K562 (cell line): ENCODE measurements at regions not wholly inside any gene's neighbourhood (a gene's known extent, or its start where the extent isn't known, plus 50 kb on each side); places are given as distances from the start of the nearest gene placed in this dataset.

Experiments used
- ATAC-seq: fragments of 200-7000 bp; cut with Tn5 transposase; 3 replicates; pipeline ENCODE4 v1.9.1; 2020; ENCODE audit warnings: moderate library complexity
- BruUV-seq: library from RNA; stranded (reverse); fragments of 400-500 nt; replicated peaks from 2 replicates; lab custom pipeline; 2021; lab: Mats Ljungman, UMichigan
- CTCF ChIA-PET: fragments of 300-600 bp; formaldehyde crosslinking; extraction: SDS; loops from one replicate; lab custom pipeline; 2021; ENCODE audit warnings: low intra/inter-chr PET ratio; lab: Yijun Ruan, JAX
- POLR2A ChIA-PET: fragments of 300-600, 350-650 bp; sonication (Branson Sonifier 250); formaldehyde crosslinking; extraction: SDS; loops from one replicate; lab custom pipeline; 2021; ENCODE audit warnings: antibody characterized with exemption, inconsistent platforms; lab: Yijun Ruan, JAX
- DNase-seq, 4 experiments: peaks; one replicate each; pipeline versions ENCODE4 v3.0.0 to v3.0.0-alpha.2; 2011 to 2018; ENCODE audit warnings: low spot score in 3 of 4, mixed read lengths in 3 of 4; ENCODE audit errors: extremely low read depth in 1 of 4
- FAIRE-seq: peaks from 2 replicates; lab custom pipeline; 2011; peaks lifted over from hg19 to GRCh38; lab: Jason Lieb, UNC
- H2AFZ ChIP-seq: 2 replicates; pipeline ENCODE4 v1.6.0; 2011; ENCODE audit warnings: low read depth, low read length, control low read depth, inconsistent platforms
- H3K27ac ChIP-seq: fragments of 200-600 bp; 3 replicates; pipeline ENCODE4 v1.8.0; 2011; ENCODE audit warnings: low read depth, mild to moderate bottlenecking, control low read depth, inconsistent platforms, low read length, moderate library complexity, mixed read lengths; ENCODE audit errors: extremely low read depth
- H3K27me3 ChIP-seq, 2 experiments: fragments of 300-600 bp in 1 of 2; 2 replicates in 1 of 2; 3 replicates in 1 of 2; pipeline versions ENCODE4 v1.6.0 to v1.8.0; 2011; ENCODE audit warnings: inconsistent platforms in 2 of 2, low read length in 2 of 2, mild to moderate bottlenecking in 1 of 2, mixed read lengths in 1 of 2, moderate library complexity in 1 of 2; ENCODE audit not compliant: control insufficient read depth in 2 of 2, insufficient read depth in 2 of 2
- H3K36me3 ChIP-seq: fragments of 300-600 bp; 3 replicates; pipeline ENCODE4 v1.8.0; 2011; ENCODE audit warnings: mild to moderate bottlenecking, low read length, inconsistent platforms; ENCODE audit not compliant: control insufficient read depth, insufficient read depth
- H3K4me1 ChIP-seq, 2 experiments: fragments of 200-600 bp in 1 of 2; replicated peaks in 1 of 2; 2 replicates in 1 of 2; 3 replicates in 1 of 2; pipeline versions ENCODE4 v1.5.1 to v1.8.0; 2011; ENCODE audit warnings: inconsistent platforms in 2 of 2, low read length in 2 of 2, mild to moderate bottlenecking in 1 of 2, mixed read lengths in 1 of 2, moderate library complexity in 1 of 2; ENCODE audit not compliant: control insufficient read depth in 2 of 2, insufficient read depth in 2 of 2
- H3K4me2 ChIP-seq: 2 replicates; pipeline ENCODE4 v1.6.1; 2011; ENCODE audit warnings: low read length, control low read depth, inconsistent platforms, mixed read lengths; ENCODE audit not compliant: insufficient read depth
- H3K4me3 ChIP-seq: fragments of 200-600 bp; sonication (generic), shearing (Covaris generic); 2 replicates; pipeline ENCODE4 v1.5.1; 2016; ENCODE audit warnings: control low read depth, inconsistent platforms
- H3K79me2 ChIP-seq: fragments of 200-600 bp; 3 replicates; pipeline ENCODE4 v1.8.0; 2011; ENCODE audit warnings: low read length, inconsistent platforms; ENCODE audit not compliant: control insufficient read depth, insufficient read depth
- H3K9ac ChIP-seq, 2 experiments: 2 replicates each; pipeline versions ENCODE4 v1.6.0 to v1.6.1; 2011; ENCODE audit warnings: low read depth in 2 of 2, low read length in 2 of 2, control low read depth in 1 of 2, inconsistent platforms in 1 of 2, mild to moderate bottlenecking in 1 of 2, mixed read lengths in 1 of 2; ENCODE audit not compliant: insufficient read depth in 1 of 2
- H3K9me1 ChIP-seq: one replicate; pipeline ENCODE4 v1.6.0; 2011; ENCODE audit warnings: inconsistent platforms, mild to moderate bottlenecking, low read length, moderate library complexity; ENCODE audit not compliant: control insufficient read depth, insufficient read depth
- H3K9me3 ChIP-seq: replicated peaks from 2 replicates; pipeline ENCODE4 v1.5.1; 2011; ENCODE audit warnings: low read depth, low read length, inconsistent platforms; ENCODE audit not compliant: control insufficient read depth, insufficient read depth
- H4K20me1 ChIP-seq: replicated peaks from 2 replicates; pipeline ENCODE4 v1.6.1; 2011; ENCODE audit warnings: low read length, inconsistent platforms, mixed read lengths; ENCODE audit not compliant: control insufficient read depth, insufficient read depth
- CBX1 ChIP-seq: sonication (generic); IDR thresholded peaks from 2 replicates; pipeline ENCODE4 v1.6.1; 2016; ENCODE audit warnings: antibody characterized with exemption, low read depth, mild to moderate bottlenecking
- EP300 ChIP-seq: IDR thresholded peaks from 2 replicates; pipeline ENCODE4 v1.6.1; 2012; ENCODE audit warnings: low read length, improper control_type of control experiment
- FOXA1 ChIP-seq: fragments of 450-650 bp; IDR thresholded peaks from 2 replicates; pipeline ENCODE4 v1.6.1; 2016; ENCODE audit warnings: mild to moderate bottlenecking, borderline replicate concordance
- MED1 ChIP-seq: sonication (generic); formaldehyde crosslinking; IDR thresholded peaks from 2 replicates; pipeline ENCODE4 v1.8.1; 2023; ENCODE audit warnings: missing genetic modification reagents, borderline replicate concordance
- MTF1 ChIP-seq: fragments of 250-450 bp; sonication (Bioruptor Pico); IDR thresholded peaks from 2 replicates; pipeline ENCODE4 v1.9.0; 2021; ENCODE audit warnings: moderate library complexity, mild to moderate bottlenecking, inconsistent platforms, borderline replicate concordance
- MXD1 ChIP-seq: fragments of 250-450 bp; sonication (Bioruptor Pico); IDR thresholded peaks from 2 replicates; pipeline ENCODE4 v1.8.0; 2021; ENCODE audit warnings: borderline replicate concordance, mild to moderate bottlenecking, moderate library complexity; ENCODE audit not compliant: poor library complexity, severe bottlenecking
- NELFE ChIP-seq: IDR thresholded peaks from 2 replicates; pipeline ENCODE4 v1.6.1; 2011; ENCODE audit warnings: mild to moderate bottlenecking; ENCODE audit not compliant: insufficient read depth, insufficient read length
- RB1 ChIP-seq: fragments of 450-650 bp; IDR thresholded peaks from 2 replicates; pipeline ENCODE4 v1.6.1; 2017; ENCODE audit warnings: low read depth, mild to moderate bottlenecking
- RFX5 ChIP-seq: IDR thresholded peaks from 2 replicates; pipeline ENCODE4 v1.6.1; 2011; ENCODE audit warnings: low read depth, mild to moderate bottlenecking, improper control_type of control experiment, low read length
- SAFB2 ChIP-seq: fragments of 200-400 bp; formaldehyde crosslinking; IDR thresholded peaks from 2 replicates; pipeline ENCODE4 v1.6.1; 2018; ENCODE audit warnings: borderline replicate concordance, low read length, low read depth, moderate library complexity; ENCODE audit not compliant: severe bottlenecking
- SMAD1 ChIP-seq: fragments of 150-350 bp; IDR thresholded peaks from 2 replicates; pipeline ENCODE4 v1.6.1; 2014; ENCODE audit warnings: low read length, low read depth; ENCODE audit not compliant: partially characterized antibody
- ZNF217 ChIP-seq: sonication (generic); formaldehyde crosslinking; IDR thresholded peaks from 2 replicates; pipeline ENCODE4 v1.8.0; 2022; ENCODE audit warnings: mild to moderate bottlenecking, missing genetic modification reagents
- ZNF347 ChIP-seq: fragments of 450-650 bp; formaldehyde crosslinking; IDR thresholded peaks from 2 replicates; pipeline ENCODE4 v1.4.0; 2020; ENCODE audit warnings: low read depth, mild to moderate bottlenecking, moderate library complexity
- ZNF384 ChIP-seq: IDR thresholded peaks from 2 replicates; pipeline ENCODE4 v1.6.1; 2012; ENCODE audit warnings: low read depth, low read length, improper control_type of control experiment
- ZNF76 ChIP-seq: fragments of 250-450 bp; sonication (Bioruptor Pico); IDR thresholded peaks from 2 replicates; pipeline ENCODE4 v1.4.0; 2020; ENCODE audit warnings: mild to moderate bottlenecking, moderate library complexity, borderline replicate concordance
- WGBS: fragments of 100-300 bp; shearing (Covaris generic); methylation state at CpG from one replicate; pipeline ENCODE4 v1.1.6; 2016; ENCODE audit warnings: low coverage, mixed read lengths; ENCODE audit not compliant: insufficient coverage; ENCODE audit errors: missing lambda C conversion rate; 5-methylcytosine and 5-hydroxymethylcytosine counted together
- in situ Hi-C: fragments of 300-500 bp; cut with MboI; formaldehyde crosslinking; loops from 4 replicates; pipeline ENCODE4 v1.15.0; 2018; ENCODE audit warnings: inconsistent platforms, mixed read lengths
- intact Hi-C: fragments of 100-400 bp; cut with micrococcal nuclease; formaldehyde crosslinking; loops from 2 replicates; pipeline ENCODE4 v1.14.2; 2022
- TF ChIP-seq, protein P1 (sequence below): IDR thresholded peaks from 2 replicates; pipeline ENCODE4 v1.6.1; 2016; ENCODE audit warnings: missing genetic modification characterization, missing compliant biosample characterization

DNA sequence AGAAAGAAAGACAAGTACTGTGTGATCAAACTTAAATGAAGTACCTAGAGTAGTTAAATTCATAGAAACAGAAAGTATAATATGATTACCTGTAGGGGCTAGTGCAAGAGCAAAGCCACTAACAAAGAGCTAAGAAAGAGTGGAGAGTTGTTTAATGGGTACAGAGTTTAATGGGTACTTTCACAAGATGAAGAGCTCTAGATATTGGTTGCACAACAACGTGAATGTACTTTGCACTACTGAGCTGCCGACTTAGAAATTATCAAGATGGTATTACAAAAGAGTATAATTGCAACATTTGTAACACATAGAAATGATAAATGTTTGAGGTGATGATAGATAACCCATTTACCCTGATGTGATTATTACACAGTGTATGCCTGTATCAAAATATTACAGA is 140.3 kb upstream of the GPC6 start:
- CTCF ChIA-PET: no interaction called here
- H3K27me3 ChIP-seq: no peaks in the 10 kb centered on the region
- POLR2A ChIA-PET: no interaction called here
- H3K4me1 ChIP-seq: no peaks in the 10 kb centered on the region
- WGBS: 5% methylated on average over 2 of the region's 2 CpGs
- no peak overlapping the region for H3K4me3 ChIP-seq
- no peaks in the 10 kb centered on the region for H3K9me3 ChIP-seq
- FAIRE-seq: no peak
- no peak overlapping the region for H3K4me2 ChIP-seq
- no peak for ATAC-seq
- no peaks in the 10 kb centered on the region for H3K79me2 ChIP-seq
- no peaks in the 10 kb centered on the region for H3K9me1 ChIP-seq
- H3K27ac ChIP-seq: no peak overlapping the region
- intact Hi-C loops: no loop called here
- no peak for TF ChIP-seq NELFE
- TF ChIP-seq, protein P1, sequence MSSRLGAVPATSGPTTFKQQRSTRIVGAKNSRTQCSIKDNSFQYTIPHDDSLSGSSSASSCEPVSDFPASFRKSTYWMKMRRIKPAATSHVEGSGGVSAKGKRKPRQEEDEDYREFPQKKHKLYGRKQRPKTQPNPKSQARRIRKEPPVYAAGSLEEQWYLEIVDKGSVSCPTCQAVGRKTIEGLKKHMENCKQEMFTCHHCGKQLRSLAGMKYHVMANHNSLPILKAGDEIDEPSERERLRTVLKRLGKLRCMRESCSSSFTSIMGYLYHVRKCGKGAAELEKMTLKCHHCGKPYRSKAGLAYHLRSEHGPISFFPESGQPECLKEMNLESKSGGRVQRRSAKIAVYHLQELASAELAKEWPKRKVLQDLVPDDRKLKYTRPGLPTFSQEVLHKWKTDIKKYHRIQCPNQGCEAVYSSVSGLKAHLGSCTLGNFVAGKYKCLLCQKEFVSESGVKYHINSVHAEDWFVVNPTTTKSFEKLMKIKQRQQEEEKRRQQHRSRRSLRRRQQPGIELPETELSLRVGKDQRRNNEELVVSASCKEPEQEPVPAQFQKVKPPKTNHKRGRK (tag): no peak
- TF ChIP-seq RFX5: no peak
- TF ChIP-seq SAFB2: no peak
- no peak for TF ChIP-seq CBX1
- TF ChIP-seq ZNF76 (CRISPR knock-in tag): no peak
- no peak for TF ChIP-seq FOXA1
- TF ChIP-seq MXD1 (CRISPR knock-in tag): no peak
- no peak for TF ChIP-seq EP300
- TF ChIP-seq ZNF384: no peak
- TF ChIP-seq RB1: no peak
- TF ChIP-seq ZNF347: no peak
- TF ChIP-seq MED1: no peak
- no peak for TF ChIP-seq SMAD1
- no peak for TF ChIP-seq MTF1
- TF ChIP-seq ZNF217 (CRISPR knock-in tag): no peak
- no peak overlapping the region for H3K9ac ChIP-seq
- H4K20me1 ChIP-seq: no peaks in the 10 kb centered on the region
- no peaks in the 10 kb centered on the region for H3K36me3 ChIP-seq
- DNase-seq: no peak
- in situ Hi-C loops: no loop called here
- BruUV-seq: no TSS peak
- H2AFZ ChIP-seq: no peak overlapping the region
